Mesenchymal stem cell (in vitro differentiated cells and primary cell): ENCODE measurements at regions not wholly inside any gene's neighbourhood (a gene's known extent, or its start where the extent isn't known, plus 50 kb on each side); places are given as distances from the start of the nearest gene placed in this dataset.
A peak's percentile ranks its signal among the peaks of the same experiment; 100 is the strongest.
"Not testable (repeated sequence)": the region's sequence is repeated elsewhere in the genome, so short reads cannot be mapped to it uniquely, and the experiment has no call there.

Experiments used
- DNase-seq: peaks from one replicate; pipeline ENCODE4 v3.0.0-alpha.2; 2013
- H2AFZ ChIP-seq: one replicate; pipeline ENCODE4 v1.6.1; 2013; ENCODE audit warnings: low read depth, mild to moderate bottlenecking, control low read depth, inconsistent platforms, low read length, moderate library complexity
- H2AK5ac ChIP-seq: 2 replicates; pipeline ENCODE4 v1.6.1; 2013; ENCODE audit warnings: low read length, moderate library complexity, mild to moderate bottlenecking, inconsistent platforms; ENCODE audit not compliant: severe bottlenecking
- H2BK120ac ChIP-seq: one replicate; pipeline ENCODE4 v1.6.1; 2013; ENCODE audit warnings: low read depth, mild to moderate bottlenecking, inconsistent platforms, low read length, moderate library complexity
- H2BK12ac ChIP-seq, 2 experiments: one replicate each; pipeline ENCODE4 v1.6.1; 2013; ENCODE audit warnings: inconsistent platforms in 2 of 2, low read length in 2 of 2, mild to moderate bottlenecking in 2 of 2, moderate library complexity in 2 of 2, control low read depth in 1 of 2
- H2BK15ac ChIP-seq: one replicate; pipeline ENCODE4 v1.6.1; 2013; ENCODE audit warnings: mild to moderate bottlenecking, low read depth, inconsistent platforms; ENCODE audit not compliant: poor library complexity, severe bottlenecking
- H2BK5ac ChIP-seq: 2 replicates; pipeline ENCODE4 v1.6.1; 2013; ENCODE audit warnings: low read depth, mild to moderate bottlenecking, low read length, control low read depth, inconsistent platforms; ENCODE audit not compliant: poor library complexity, severe bottlenecking
- H3K14ac ChIP-seq, 2 experiments: one replicate each; pipeline ENCODE4 v1.6.1; 2013; ENCODE audit warnings: inconsistent platforms in 2 of 2, low read length in 2 of 2, control low read depth in 1 of 2, mild to moderate bottlenecking in 1 of 2, moderate library complexity in 1 of 2
- H3K18ac ChIP-seq, 2 experiments: one replicate each; pipeline ENCODE4 v1.6.1; 2013; ENCODE audit warnings: inconsistent platforms in 2 of 2, low read length in 2 of 2, control low read depth in 1 of 2, low read depth in 1 of 2, mild to moderate bottlenecking in 1 of 2
- H3K23ac ChIP-seq, 2 experiments: one replicate each; pipeline ENCODE4 v1.6.1; 2013; ENCODE audit warnings: inconsistent platforms in 2 of 2, low read length in 2 of 2, mild to moderate bottlenecking in 2 of 2, moderate library complexity in 2 of 2, control low read depth in 1 of 2
- H3K27ac ChIP-seq: 2 replicates; pipeline ENCODE4 v1.5.1; 2013; ENCODE audit warnings: mild to moderate bottlenecking, moderate library complexity, low read length, control low read depth, inconsistent platforms; ENCODE audit not compliant: poor library complexity, severe bottlenecking
- H3K27me3 ChIP-seq, 2 experiments: 2 replicates each; pipeline versions ENCODE4 v1.6.1 to v1.7.0; 2013; ENCODE audit warnings: low read length in 2 of 2, mild to moderate bottlenecking in 2 of 2, moderate library complexity in 2 of 2, control low read depth in 1 of 2, inconsistent platforms in 1 of 2; ENCODE audit not compliant: control insufficient read depth in 1 of 2, insufficient read depth in 1 of 2
- H3K36me3 ChIP-seq, 2 experiments: 2 replicates each; pipeline versions ENCODE4 v1.6.1 to v1.7.0; 2013; ENCODE audit warnings: low read length in 2 of 2, control low read depth in 1 of 2, inconsistent platforms in 1 of 2, low read depth in 1 of 2, mild to moderate bottlenecking in 1 of 2; ENCODE audit not compliant: insufficient read depth in 2 of 2, control insufficient read depth in 1 of 2
- H3K4ac ChIP-seq, 2 experiments: one replicate each; pipeline ENCODE4 v1.6.1; 2013; ENCODE audit warnings: inconsistent platforms in 2 of 2, low read length in 2 of 2, mild to moderate bottlenecking in 2 of 2, moderate library complexity in 2 of 2, control low read depth in 1 of 2, low read depth in 1 of 2
- H3K4me1 ChIP-seq: 2 replicates; pipeline ENCODE4 v1.6.1; 2013; ENCODE audit warnings: low read depth, low read length, control low read depth; ENCODE audit not compliant: control insufficient read depth, insufficient read depth
- H3K4me2 ChIP-seq: 2 replicates; pipeline ENCODE4 v1.6.1; 2013; ENCODE audit warnings: low read length, mild to moderate bottlenecking, inconsistent platforms; ENCODE audit not compliant: poor library complexity, severe bottlenecking
- H3K4me3 ChIP-seq, 2 experiments: 2 replicates each; pipeline versions ENCODE4 v1.5.1 to v1.7.0; 2013; ENCODE audit warnings: low read length in 2 of 2, mild to moderate bottlenecking in 2 of 2, control low read depth in 1 of 2, low read depth in 1 of 2; ENCODE audit not compliant: insufficient read depth in 1 of 2
- H3K79me1 ChIP-seq: replicated peaks from 2 replicates; pipeline ENCODE4 v1.6.1; 2013; ENCODE audit warnings: mild to moderate bottlenecking, control low read depth, low read length, inconsistent platforms; ENCODE audit not compliant: poor library complexity, severe bottlenecking
- H3K9ac ChIP-seq: 2 replicates; pipeline ENCODE4 v1.7.0; 2013; ENCODE audit warnings: mild to moderate bottlenecking, low read length, moderate library complexity
- H3K9me3 ChIP-seq: 2 replicates; pipeline ENCODE4 v1.7.0; 2013; ENCODE audit warnings: mild to moderate bottlenecking, low read length; ENCODE audit not compliant: control insufficient read depth
- H4K8ac ChIP-seq: one replicate; pipeline ENCODE4 v1.6.1; 2013; ENCODE audit warnings: inconsistent platforms, mild to moderate bottlenecking, low read length, moderate library complexity
- H4K91ac ChIP-seq: one replicate; pipeline ENCODE4 v1.6.1; 2013; ENCODE audit warnings: mild to moderate bottlenecking, low read length, inconsistent platforms
- WGBS: methylation state at CpG from one replicate; pipeline ENCODE4 v1.1.7; 2013; ENCODE audit warnings: mixed read lengths; 5-methylcytosine and 5-hydroxymethylcytosine counted together

DNA sequence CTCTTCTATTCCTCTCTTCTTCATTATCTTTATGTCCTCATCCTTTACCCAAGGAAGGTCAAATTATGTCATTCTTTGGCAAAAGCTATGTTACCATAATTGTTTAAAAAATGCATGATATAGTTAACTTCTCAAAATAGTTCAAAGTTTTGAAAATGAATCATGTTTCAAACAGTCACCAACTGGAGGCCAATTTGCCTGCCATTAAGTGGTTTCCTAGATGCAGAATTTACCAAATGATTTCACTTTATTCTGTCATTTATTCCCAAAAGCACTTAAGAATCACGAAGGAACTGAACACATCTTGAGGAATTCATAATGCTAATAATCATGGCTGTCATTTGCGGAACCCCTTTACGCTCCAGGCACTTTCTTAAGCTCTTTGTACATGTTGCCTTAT is 190.9 kb upstream of the CDH11 start:
- H3K36me3 ChIP-seq = no peaks in the 10 kb centered on the region
- no peak overlapping the region for H2BK120ac ChIP-seq
- H3K4me1 ChIP-seq = no peaks in the 10 kb centered on the region
- no peak overlapping the region for H2AFZ ChIP-seq
- no peak overlapping the region for H3K4me2 ChIP-seq
- WGBS = 80% methylated on average over 3 of the region's 3 CpGs
- no peak overlapping the region for H2AK5ac ChIP-seq
- peak overlapping the region; percentile 72 for H3K9ac ChIP-seq
- H2BK5ac ChIP-seq = no peak overlapping the region
- no peak overlapping the region for H3K27ac ChIP-seq
- H3K4ac ChIP-seq = no peak overlapping the region
- H4K91ac ChIP-seq = no peak overlapping the region
- H3K18ac ChIP-seq = no peak overlapping the region
- DNase-seq = peak; percentile 15
- no peaks in the 10 kb centered on the region for H3K79me1 ChIP-seq
- no peak overlapping the region for H2BK15ac ChIP-seq
- H3K27me3 ChIP-seq = no peaks in the 10 kb centered on the region
- H3K23ac ChIP-seq = no peak overlapping the region
- no peak overlapping the region for H4K8ac ChIP-seq
- no peak overlapping the region for H3K14ac ChIP-seq
- H3K9me3 ChIP-seq = peaks cover 14% of the 10 kb centered on the region
- no peak overlapping the region for H2BK12ac ChIP-seq
- no peak overlapping the region for H3K4me3 ChIP-seq

DNA sequence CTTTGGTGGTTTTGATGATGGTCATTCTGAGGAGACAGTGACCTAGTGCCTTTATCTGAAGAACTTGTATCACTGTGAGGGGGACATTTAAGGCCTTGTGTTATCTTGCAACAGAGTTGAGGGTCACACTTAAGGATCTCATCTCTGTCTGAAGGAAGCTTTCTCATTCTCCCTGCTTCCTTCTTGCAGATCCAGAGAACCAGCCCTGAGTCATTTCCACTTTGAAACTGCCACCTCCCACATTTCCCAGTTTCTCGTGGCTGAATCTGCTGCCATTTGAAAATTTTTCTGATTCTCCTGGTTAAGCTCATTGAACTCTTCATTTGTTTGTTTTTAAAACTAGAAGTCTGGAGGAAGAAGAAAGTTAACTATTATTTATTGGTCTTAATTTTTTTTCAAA is 190.2 kb upstream of the CDH11 start:
- H4K8ac ChIP-seq = no peak overlapping the region
- H3K9ac ChIP-seq = peak overlapping the region; percentile 72
- H2AFZ ChIP-seq = no peak overlapping the region
- H3K27ac ChIP-seq = no peak overlapping the region
- H3K27me3 ChIP-seq = no peaks in the 10 kb centered on the region
- no peak overlapping the region for H2BK12ac ChIP-seq
- peak overlapping the region in 1 of 2 experiments; percentile 10 for H3K4me3 ChIP-seq
- no peak overlapping the region for H4K91ac ChIP-seq
- no peak overlapping the region for H3K23ac ChIP-seq
- H3K36me3 ChIP-seq = no peaks in the 10 kb centered on the region
- DNase-seq = peak; percentile 35
- H3K9me3 ChIP-seq = peaks cover 12% of the 10 kb centered on the region
- no peak overlapping the region for H3K4me2 ChIP-seq
- WGBS = 0% methylated on average over 1 of the region's 1 CpG
- H3K18ac ChIP-seq = no peak overlapping the region
- H2BK15ac ChIP-seq = no peak overlapping the region
- H3K14ac ChIP-seq = no peak overlapping the region
- no peak overlapping the region for H3K4ac ChIP-seq
- H3K4me1 ChIP-seq = no peaks in the 10 kb centered on the region
- H2BK120ac ChIP-seq = no peak overlapping the region
- no peak overlapping the region for H2BK5ac ChIP-seq
- no peak overlapping the region for H2AK5ac ChIP-seq
- no peaks in the 10 kb centered on the region for H3K79me1 ChIP-seq

DNA sequence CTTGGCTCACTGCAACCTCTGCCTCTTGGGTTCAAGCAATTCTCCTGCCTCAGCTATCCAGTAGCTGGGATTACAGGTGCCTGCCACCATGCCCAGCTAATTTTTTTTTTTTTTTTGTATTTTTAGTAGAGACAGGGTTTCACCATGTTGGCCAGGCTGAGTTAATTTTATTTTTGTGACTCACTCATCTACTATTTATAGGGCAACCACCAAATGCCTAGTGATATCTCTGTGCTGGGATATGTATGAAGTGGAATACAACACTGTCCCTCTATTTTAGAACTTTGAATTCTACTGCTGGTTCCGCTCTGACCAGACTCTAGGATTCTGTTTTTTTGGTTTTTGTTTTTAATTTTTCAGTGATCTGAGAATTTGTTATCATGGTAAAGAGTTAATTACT is 188.6 kb upstream of the CDH11 start:
- not testable (repeated sequence) for H2AK5ac ChIP-seq, H3K23ac ChIP-seq, H3K27me3 ChIP-seq, H3K9ac ChIP-seq, H3K36me3 ChIP-seq, H2BK120ac ChIP-seq, H2BK15ac ChIP-seq, H4K8ac ChIP-seq, H2BK12ac ChIP-seq, H3K4ac ChIP-seq, H3K27ac ChIP-seq, H3K18ac ChIP-seq, H3K14ac ChIP-seq, H3K9me3 ChIP-seq, H3K4me3 ChIP-seq, H3K79me1 ChIP-seq, H2AFZ ChIP-seq, H3K4me2 ChIP-seq, H4K91ac ChIP-seq, H2BK5ac ChIP-seq, H3K4me1 ChIP-seq
- WGBS = 100% methylated on average over 1 of the region's 1 CpG
- peak; percentile 37 for DNase-seq

DNA sequence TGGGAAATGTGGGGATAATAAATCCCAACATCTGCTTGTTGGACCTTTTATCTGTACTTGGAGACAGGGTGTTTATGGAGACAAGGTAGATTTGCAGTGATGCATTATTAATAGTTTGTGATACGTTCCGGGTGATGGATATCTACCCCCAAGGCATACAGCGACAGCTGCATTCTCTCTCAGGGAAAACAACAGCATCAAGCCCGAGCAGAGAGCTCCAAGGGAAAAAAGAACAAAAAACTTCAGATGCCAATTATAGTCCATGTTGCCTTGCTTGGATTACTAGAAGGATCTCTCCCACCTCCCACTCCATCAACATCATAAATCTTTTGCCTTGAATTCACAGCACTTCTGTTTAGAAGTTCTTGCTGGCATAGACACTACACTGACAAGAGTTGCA is 187.5 kb upstream of the CDH11 start:
- Histone ChIP-seq H2BK15ac (no peak overlapping the region), H2BK12ac (no peak overlapping the region), H3K27me3 (no peaks in the 10 kb centered on the region), H2BK5ac (no peak overlapping the region), H3K36me3 (no peaks in the 10 kb centered on the region), H3K18ac (no peak overlapping the region), H2AK5ac (no peak overlapping the region), H4K91ac (no peak overlapping the region), H3K9ac (no peak overlapping the region), H3K4me2 (no peak overlapping the region), H3K9me3 (no peaks in the 10 kb centered on the region), H3K14ac (no peak overlapping the region), H2BK120ac (no peak overlapping the region), H3K23ac (no peak overlapping the region), H3K79me1 (no peaks in the 10 kb centered on the region), H3K4ac (no peak overlapping the region), H4K8ac (no peak overlapping the region), H2AFZ (no peak overlapping the region), H3K4me1 (no peaks in the 10 kb centered on the region), H3K4me3 (no peak overlapping the region), H3K27ac (no peak overlapping the region)
- no peak for DNase-seq
- 83% methylated on average over 4 of the region's 4 CpGs for WGBS
